ENCODE measurements at regions not wholly inside any gene's neighbourhood (a gene's known extent, or its start where the extent isn't known, plus 50 kb on each side); places are given as distances from the start of the nearest gene placed in this dataset.
A peak's percentile ranks its signal among the peaks of the same experiment; 100 is the strongest.
"Not testable (repeated sequence)": the region's sequence is repeated elsewhere in the genome, so short reads cannot be mapped to it uniquely, and the experiment has no call there.

DNA sequence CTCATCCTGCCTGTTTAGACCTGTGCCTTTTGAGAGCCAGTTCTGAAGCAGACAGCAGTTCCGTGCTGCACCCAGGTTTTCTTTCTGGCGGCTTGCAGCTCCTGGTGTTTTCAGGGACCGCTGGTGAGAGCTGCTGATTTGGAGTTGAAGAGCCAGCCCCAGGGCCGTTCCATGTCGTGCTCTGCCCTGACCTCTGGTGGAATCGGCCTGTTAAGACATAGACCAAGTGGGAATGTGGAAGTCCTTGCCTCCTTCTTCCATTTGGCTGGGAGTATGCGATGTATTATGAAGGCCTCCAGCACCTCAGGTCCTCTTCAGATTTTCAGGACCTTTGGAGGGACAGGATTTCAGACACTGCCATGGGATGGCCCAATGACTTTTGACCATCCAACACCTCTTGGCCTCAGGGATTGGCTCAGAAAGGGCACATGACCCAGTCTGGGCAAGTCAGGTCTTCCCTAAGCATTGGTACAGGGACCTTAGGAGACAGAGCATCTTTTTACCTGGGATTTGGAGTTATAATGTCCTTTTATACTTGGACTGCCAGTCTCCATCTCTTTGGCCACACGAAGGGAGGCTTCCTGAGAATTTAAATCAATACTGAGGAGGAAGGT, 136.1 kb upstream of the CLINT1 start:
- peak; percentile 31 for DNase-seq

DNA sequence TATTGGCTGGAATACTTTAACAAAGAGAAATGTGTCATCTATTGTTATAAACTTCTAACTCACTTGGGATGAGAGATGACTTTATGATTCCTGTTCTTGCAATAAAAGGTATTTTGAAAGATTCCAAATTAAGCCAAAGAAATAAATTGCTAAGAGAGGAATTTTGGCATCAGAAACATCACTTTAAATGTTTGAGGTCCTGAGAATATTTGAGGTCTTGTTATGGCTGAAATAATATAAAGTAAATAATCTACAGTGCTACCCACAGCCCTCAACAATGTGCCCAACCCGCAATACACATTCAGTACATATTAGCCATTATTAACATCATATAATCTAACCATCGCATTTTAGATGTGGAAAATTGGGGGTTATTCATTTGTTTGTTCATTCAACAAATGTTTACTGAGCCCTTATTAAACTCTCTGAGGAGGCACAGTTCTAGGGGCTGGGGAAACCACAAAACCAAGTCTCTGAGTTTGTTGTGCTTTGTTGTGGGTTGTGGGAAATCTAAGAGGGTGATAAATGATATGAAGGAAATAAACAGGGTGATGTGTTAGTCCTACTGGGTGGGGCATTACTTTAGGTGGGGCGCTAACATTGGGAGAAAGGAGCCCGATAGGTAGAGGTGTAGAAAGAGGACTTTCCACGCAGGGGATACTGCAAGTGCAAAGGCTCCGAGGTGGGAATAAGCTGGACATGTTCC, 135.2 kb upstream of the CLINT1 start:
- peak; percentile 4 for DNase-seq

DNA sequence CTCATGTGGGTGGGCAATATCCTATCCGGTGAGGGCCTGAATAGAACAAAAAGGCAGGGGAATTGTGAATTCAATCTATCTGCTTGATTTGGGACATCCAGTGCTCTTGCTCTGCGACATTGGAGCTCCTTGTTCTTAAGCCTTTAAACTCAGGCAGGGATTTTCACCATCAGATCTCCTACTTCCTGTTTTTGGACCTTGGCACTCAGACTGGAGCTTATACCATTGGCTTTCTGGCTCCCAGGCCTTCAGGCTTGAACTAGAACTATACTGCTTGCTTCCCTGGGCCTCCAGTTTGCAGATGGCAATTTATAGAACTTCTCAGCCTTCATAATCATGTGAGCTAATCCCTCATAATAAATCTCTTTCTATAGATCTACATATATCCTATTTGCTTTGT, 134.3 kb upstream of the CLINT1 start:
- DNase-seq = no peak

DNA sequence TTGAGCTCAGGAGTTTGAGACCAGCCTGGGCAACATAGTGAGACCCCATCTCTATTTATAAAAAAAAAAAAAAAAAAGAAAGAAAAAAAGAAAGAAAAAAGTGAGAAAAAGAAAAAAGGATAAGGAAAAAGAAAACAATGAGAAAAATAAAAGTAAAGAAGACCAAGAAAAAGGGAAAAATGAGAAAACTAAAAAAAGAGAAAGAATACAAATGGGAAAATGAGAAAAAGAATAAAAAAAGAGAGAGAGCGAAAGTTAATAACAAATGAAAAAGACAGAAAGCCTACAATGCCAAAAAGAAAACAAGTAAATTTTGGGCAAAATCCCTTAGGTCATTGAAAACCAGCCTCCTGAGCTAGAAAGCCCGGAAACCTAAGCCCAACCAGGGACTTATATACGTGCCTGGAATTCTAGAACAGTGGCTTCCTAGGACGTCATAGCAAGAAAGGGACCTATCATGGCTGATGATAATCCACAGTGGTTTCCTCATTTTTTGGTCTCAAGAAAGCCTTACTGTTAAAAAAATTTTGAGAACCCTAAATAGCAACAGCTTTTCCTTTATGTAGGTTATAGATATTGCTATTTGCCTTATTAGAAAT, 131.7 kb upstream of the CLINT1 start:
- DNase-seq = no peak

DNA sequence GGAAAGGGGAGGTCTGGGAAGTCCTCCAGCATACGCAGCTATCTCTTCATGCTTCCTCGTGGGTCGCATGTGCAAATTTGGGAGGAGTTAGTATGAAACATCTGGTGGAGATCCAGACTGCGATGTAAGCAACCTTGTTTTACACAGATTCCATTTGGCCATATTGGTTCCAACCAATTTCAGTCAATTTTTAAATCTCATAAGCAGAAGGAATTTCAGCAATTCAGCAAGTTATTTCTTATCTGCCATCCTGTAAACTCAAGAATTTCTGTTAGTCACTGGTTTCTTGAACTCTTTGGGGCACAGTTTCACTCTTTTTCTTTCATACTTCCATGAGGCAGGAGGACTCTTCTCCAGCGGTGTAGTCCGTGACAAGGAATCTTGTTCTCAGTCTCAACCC, 130.4 kb upstream of the CLINT1 start:
- DNase-seq = no peak

DNA sequence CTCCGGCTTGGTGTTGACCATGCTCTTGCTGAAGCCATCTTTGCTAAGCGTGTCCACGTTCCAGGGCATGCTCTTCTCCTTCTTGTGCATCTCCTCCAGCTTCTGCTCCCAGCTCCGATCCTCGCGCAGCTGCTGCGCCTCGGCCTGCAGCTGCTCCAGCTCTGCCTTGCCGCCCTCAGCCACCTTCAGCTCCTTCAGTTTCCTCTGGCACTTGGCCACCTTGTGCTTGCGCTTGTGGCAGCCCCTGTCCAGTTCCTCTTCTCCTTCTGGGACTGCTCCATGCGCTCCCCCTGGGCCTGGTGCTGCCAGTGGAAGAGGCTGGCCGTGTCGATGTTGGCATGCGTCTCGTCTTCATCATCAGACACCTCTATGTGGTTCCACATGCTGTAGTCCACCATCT, 128.3 kb upstream of the CLINT1 start:
- no peak for DNase-seq

DNA sequence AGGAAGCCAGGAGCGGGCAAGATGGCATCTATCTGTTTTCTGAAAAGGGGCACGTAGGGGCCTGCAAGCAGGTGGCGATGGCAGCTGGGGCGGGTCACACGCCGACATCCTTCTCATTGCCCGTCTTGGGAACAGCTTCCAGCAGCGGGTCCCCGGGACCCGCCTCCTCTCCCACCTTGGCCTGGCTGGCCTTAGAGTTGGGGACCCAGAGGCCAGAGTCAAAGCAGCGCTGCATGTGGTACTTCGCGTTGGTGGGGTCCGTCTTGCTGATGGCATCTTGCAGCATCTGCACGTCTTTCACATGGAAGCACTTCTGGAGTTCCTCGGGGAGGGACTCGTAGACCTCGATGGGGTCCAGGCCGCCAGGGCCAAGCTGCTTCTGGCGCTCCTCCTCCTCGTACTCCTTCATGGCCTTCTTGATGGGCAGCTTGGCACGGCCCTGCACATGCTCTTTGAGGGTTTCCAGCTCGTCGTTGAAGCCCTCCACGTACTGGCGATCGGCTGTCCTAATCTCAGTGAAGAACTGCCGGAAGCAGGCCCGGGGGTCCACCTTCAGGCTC, 127.6 kb upstream of the CLINT1 start:
- DNase-seq = no peak

DNA sequence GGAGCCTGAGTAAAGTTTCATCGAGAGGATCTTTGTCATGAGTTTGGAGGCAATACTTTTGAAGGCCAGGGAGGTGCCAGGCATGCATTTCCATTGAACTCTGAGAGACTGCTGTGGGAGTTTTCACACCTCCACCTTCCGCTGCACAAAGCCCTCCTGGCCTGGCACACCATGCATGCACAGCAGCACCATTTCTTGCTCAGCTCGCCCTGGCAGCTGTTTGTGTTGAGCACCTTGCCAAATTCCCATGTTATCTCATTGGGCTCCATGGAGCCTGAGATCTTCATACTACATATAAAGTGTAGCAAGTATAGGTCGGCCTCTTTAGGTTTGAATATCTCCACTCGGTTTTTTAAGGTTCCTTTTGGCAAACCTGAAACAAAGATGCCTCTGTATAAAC, 125.7 kb upstream of the CLINT1 start:
- no peak for DNase-seq

DNA sequence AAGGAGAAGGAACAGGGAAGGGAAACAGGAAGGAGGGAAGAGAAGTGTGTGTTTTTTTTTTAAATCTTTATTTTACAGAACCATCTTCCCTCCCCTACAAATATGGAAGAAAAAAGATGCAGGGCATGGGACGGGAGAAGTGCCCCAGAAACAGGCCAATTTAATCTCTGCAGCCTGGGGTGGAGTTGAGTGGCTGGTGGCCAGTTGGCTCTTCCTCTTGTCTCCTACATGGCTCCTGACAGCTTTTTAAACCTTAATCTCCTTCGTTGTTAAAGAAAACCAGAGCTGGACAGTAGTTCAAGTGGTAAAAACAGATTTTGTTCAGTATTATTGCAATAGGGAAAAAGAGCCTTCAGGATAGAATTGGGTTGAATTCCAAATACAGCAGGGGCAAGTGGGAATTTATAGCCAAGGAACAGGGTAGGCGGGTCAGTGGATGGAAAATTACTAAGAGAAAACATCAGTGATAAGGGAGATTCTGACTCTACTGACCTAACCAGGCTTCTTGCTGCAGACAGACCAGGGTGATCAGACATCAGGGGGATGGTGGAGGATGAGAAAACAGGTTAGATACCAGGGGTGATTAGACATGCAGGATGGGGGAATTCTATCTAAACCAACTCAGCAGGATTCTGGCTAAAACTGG, 125.1 kb upstream of the CLINT1 start:
- DNase-seq = no peak

DNA sequence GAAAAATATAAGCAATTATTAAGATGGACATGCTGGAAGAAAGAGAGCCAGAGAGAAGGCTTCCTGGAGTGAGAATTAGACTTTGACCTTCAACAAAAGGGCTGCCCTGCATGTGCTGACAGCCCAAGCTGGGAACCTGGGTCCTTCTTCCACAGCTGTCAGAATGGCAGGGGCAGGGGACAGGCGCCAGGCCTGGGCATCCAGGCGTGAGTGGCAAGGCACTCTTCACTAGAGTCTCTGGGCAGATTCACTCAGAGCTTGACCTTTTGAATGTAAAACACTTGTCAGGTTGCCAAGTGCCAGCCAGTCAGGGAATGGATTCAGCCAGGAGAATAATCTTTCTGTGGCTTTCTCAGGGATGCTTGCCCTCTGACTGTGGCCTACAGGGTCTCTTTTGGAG, 119.1 kb upstream of the CLINT1 start:
- DNase-seq = no peak

DNA sequence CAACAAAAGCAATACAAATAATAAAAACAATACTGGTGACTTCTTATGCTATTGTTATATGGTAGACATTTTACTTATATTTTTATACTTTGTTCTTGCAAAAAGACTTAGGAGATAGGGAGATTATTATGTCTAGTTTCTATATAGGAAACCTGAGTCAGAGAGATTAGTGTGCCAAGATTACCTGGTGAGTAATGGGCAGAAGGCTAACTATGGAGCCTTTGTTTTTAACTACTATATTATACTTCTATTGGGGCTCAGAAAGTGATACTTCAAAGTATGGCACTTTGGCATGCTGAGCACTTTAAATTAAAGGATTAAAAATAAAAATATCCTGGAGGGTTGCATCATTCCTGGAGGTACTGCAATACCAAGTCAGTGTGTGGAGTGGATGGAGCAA, 117.5 kb upstream of the CLINT1 start:
- no peak for DNase-seq

DNA sequence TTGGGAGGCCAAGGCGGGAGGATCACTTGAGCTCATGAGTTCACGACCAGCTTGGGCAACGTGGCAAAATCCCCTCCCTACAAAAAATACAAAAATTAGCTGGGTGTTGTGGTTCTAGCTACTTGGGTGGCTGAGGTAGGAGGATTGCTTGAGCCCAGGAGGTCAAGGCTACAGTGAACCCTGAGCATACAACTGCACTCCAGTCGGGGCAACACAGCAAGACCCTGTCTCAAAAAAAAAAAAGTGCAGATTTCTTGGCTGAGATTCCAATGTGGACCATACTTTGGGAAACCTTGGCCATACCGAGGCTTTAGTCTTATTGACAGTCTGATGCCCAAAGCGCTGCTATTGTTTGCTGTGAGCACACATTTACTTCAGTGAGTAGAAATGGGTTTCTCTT, 113.6 kb upstream of the CLINT1 start:
- DNase-seq = no peak

DNA sequence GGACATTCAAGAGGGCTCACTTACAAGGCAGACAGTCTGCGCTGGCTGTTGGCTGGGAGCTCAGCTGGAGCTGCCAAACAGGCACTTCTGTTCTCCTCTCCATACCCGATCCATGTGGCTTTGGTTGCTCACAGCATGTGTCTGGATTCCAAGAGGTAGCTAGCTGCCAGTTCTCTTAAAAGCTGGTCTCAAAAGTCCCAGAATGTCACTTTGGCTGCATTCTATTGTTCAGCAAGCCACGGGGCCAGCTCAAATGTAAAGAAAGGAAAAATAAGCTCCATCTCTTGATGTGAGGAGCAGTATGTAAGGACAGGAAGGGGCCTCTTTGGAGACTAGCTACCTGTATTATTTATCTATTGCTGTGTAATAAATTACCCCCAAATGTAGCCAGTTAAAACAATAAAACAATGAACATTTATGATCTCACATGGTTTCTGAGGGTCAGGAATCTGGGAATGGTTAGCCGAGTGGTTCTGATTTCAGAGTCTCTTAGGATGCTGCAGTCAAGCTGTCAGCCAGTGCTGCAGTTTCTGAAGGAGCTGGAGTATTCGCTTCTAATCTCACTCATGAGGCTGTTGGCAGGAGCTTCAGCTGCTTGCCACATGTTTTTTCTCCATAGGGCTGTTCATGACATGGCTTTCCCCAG, 112.7 kb upstream of the CLINT1 start:
- no peak for DNase-seq

DNA sequence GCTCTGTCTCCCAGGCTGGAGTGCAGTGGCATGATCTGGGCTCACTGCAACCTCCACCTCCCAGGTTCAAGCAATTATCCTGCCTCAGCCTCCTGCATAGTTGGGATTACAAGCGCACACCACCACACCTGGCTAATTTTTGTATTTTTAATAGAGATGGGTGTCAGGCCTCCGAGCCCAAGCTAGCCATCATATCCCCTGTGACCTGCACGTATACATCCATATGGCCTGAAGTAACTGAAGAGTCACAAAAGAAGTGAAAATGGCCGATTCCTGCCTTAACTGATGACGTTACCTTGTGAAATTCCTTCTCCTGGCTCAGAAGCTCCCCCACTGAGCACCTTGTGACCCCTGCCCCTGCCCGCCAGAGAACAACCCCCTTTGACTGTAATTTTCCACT, 109.6 kb upstream of the CLINT1 start:
- not testable (repeated sequence) for DNase-seq

DNA sequence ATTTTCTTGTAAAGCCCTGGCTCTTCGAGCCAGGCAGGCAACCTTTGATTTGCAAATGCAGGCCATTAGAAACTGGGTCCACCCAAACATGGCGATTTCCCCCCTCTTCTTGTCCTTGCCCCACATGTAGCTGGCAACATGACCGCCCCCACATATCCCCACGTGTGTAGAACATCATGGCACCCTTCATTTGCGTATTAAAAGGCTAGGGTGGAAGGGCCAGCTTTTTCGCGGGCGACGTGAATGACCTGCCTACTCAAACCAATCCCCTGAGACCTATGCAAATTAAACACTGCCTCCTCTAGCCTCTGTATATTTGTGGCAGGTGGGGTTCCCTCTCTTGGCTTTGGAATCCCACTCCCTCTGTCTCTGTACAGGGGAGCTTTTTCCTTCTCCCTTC, 107.0 kb upstream of the CLINT1 start:
- no peak for DNase-seq

DNA sequence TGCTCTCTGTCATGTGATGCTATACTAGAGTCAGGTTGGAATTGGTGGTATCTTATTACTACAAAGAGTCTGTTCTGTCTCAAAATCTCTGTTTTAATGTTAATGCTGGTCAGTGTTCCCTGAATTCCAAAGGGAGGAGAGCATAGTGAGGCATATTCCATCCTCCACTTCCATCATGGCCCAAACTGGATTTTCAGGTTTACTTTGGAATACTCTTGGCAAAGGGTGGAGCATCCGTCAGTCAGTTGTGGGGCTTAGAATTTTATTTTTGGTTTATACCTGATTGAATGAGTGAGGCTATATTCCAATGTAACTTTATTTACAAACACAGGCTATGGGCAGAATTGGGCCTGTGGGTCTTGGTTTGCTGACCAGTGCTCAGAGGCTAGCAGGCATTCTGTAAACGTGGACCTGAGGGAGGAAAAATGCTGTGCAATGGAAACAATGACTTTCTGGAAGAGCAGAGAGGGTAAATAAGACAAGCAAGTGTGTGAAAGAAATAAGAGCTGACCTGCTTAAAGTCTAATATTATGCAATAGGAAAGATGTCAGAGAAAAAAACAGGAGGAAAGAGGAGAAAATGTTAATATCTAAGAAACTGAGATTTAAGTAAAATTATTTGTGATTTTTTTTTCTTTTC, 106.2 kb upstream of the CLINT1 start:
- DNase-seq = no peak

DNA sequence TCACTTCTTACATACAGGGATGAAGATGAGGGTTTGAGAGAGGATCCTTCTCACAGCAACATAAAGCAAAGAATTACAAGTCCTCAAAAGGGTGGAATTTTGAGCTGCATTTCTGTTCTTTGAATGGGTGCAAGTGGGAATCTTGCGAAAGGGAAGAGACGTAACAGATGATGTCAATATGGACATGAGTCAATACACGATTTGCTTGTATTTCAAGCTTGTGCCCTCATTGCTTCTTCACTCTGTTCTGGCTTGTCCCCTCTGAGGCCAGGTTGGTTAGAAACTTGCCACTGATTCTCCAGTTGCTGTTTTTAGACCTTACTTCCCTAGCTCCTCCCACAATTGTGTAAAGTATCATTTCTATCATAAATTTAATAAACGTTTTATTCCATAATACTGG, 104.8 kb upstream of the CLINT1 start:
- no peak for DNase-seq

DNA sequence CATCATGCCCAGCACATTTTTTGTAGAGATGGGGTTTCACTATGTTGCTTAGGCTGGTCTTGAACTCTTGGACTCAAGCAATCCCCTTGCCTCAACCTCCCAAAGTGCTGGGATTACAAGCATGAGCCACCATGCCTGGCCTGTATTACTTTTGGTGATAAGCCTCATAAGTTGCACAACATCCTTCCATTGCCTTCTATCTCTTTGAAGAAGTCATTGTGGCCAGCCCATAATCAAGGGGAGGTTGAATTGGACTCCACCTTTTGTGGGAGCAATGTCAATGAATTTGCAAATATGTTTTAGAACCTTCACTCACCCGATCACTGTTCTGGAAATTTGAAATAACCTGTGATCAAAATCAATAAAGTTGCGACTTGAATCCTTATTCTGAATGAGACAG, 104.3 kb upstream of the CLINT1 start:
- DNase-seq = no peak

DNA sequence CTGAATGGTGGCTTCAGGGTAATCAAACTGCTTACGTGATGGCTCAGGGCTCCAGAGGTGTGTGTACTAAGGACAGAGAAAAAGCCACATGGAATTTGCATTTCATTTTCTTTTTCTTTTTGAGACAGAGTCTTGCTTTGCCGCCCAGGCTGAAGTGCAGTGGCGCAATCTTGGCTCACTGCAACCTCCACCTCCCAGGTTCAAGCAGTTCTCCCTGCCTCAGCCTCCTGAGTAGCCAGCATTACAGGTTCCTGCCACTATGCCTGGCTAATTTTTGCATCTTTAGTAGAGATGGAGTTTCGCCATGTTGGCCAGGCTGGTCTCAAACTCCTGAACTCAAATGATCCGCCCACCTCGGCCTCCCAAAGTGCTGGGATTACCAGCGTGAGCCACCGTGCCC, 103.7 kb upstream of the CLINT1 start:
- not testable (repeated sequence) for DNase-seq

DNA sequence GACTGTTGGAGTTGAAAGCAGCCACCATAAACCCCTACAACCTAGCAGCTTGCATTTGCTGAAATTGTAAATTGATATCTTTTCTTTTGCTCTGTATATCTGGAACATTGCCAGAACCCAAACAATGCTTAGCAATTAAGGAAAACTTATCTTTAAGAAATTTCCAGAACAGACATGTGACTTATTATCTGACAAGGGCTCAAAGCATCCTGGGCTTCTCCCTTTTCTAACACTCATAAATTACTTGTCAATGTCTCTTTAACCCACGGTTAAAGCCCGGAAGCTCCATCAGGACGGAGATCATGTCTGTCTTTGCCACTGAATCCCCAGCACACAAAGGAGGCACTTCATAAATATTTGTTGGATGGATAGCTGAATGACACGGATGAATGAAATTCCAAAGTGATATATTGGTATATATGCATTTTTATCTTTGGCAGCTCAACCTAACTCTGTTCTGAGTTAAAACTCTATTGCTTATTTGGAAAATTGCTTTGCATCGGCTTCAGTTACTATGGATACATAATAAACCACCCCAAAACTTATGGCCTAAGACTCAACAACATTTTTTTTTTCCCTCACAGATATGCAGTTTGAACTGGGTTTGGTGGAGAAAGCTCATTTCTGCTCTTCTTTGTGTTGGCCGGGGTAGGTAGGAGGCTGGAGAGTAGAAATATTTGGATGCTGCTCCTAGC, 103.1 kb upstream of the CLINT1 start:
- no peak for DNase-seq

DNA sequence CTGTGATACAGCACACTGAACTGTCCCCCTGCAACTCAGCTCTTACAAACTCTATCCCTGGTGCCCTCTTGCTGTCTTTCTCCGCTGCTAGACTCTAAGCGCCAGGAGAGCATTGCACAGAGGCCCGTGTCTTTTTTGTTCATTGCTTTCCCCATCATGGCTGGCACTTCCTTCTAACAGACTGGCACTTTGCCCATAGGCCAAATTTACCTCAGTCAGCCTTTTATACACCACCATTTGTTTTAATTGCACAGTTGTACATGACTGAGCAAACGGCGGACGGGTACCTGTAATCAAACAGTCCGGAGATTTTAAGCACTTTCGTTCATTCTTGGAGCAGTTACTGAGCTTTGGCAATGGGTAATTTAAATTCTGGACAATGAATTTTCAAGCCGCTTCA, 102.2 kb upstream of the CLINT1 start:
- DNase-seq = no peak

DNA sequence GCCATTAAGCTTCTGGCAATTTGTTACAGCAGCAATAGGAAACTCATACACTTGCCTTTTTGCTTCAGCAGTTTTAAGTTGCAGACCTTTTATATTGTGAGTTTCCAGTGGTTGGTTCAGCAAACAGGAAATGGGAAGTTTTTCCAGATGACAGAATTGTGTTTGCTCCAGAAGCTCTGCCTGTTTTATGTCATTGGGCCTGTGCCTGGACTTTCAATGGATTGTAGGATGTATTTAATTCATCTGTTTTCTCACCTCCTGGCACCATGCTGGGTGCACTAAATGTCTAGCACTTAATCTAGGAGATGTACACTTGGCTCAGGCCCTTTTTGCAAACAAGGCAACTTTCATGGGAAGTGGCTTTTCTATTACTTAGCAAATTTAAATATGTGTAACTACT, 100.4 kb upstream of the CLINT1 start:
- DNase-seq = no peak
